ENCODE measurements at regions not wholly inside any gene's neighbourhood (a gene's known extent, or its start where the extent isn't known, plus 50 kb on each side); places are given as distances from the start of the nearest gene placed in this dataset.
"Not testable (repeated sequence)": the region's sequence is repeated elsewhere in the genome, so short reads cannot be mapped to it uniquely, and the experiment has no call there.

DNA sequence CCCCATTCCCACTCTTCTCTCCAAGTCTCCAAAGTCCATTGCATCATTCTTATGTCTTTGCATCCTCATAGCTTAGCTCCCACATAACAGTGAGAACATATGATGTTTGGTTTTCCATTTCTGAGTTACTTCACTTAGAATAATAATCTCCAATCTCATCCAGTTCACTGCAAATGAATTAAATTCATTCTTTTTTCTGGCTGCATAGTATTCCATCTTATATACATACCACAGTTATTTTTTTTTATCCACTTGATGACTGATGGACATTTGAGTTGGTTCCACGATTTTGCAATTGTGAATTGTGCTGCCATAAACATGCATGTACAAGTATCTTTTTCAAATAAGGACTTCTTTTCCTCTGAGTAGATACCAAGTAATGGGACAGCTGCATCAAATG, 105.6 kb upstream of the EDA2R start:
- TF ChIP-seq, protein P1, sequence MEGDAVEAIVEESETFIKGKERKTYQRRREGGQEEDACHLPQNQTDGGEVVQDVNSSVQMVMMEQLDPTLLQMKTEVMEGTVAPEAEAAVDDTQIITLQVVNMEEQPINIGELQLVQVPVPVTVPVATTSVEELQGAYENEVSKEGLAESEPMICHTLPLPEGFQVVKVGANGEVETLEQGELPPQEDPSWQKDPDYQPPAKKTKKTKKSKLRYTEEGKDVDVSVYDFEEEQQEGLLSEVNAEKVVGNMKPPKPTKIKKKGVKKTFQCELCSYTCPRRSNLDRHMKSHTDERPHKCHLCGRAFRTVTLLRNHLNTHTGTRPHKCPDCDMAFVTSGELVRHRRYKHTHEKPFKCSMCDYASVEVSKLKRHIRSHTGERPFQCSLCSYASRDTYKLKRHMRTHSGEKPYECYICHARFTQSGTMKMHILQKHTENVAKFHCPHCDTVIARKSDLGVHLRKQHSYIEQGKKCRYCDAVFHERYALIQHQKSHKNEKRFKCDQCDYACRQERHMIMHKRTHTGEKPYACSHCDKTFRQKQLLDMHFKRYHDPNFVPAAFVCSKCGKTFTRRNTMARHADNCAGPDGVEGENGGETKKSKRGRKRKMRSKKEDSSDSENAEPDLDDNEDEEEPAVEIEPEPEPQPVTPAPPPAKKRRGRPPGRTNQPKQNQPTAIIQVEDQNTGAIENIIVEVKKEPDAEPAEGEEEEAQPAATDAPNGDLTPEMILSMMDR (IDR thresholded peaks at IDR 0.05) = not testable (repeated sequence)
- TF ChIP-seq POLR2A (IDR thresholded peaks at IDR 0.05) = not testable (repeated sequence)
